ENCODE measurements at regions not wholly inside any gene's neighbourhood (a gene's known extent, or its start where the extent isn't known, plus 50 kb on each side); places are given as distances from the start of the nearest gene placed in this dataset.

DNA sequence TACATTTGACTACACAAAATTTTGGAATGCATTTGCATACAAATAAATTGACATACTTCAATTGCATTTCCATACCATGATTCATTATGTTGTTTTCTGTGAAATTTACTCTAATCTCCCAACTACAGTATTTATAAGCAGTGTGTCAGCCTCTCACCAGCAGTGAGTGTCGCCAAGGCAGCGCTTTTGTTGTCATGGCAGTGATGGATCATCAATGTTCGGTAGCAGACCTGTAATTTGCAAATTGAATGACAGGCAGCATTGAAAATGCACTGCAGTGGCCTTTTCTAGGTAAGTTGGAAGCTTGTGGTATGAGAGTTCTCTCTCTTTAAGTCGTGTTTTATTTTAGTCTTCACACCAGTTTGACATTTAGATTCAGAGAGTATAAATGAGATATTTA is 534.1 kb downstream of the PCDH17 start:
- no peaks in the 10 kb centered on the region for H3K27me3 ChIP-seq (ENCODE audit: insufficient read depth in 3 of 3, low read length in 2 of 3)
- H3K4me1 ChIP-seq, result no peaks in the 10 kb centered on the region
- no peaks in the 10 kb centered on the region for H3K9me3 ChIP-seq
- DNase-seq, result no peak
- no peak overlapping the region for H3K4me3 ChIP-seq
- WGBS, 3 donors, result 66 to 72% (median 70%) methylated on average over 4 of the region's 4 CpGs
- TF ChIP-seq, protein P1, sequence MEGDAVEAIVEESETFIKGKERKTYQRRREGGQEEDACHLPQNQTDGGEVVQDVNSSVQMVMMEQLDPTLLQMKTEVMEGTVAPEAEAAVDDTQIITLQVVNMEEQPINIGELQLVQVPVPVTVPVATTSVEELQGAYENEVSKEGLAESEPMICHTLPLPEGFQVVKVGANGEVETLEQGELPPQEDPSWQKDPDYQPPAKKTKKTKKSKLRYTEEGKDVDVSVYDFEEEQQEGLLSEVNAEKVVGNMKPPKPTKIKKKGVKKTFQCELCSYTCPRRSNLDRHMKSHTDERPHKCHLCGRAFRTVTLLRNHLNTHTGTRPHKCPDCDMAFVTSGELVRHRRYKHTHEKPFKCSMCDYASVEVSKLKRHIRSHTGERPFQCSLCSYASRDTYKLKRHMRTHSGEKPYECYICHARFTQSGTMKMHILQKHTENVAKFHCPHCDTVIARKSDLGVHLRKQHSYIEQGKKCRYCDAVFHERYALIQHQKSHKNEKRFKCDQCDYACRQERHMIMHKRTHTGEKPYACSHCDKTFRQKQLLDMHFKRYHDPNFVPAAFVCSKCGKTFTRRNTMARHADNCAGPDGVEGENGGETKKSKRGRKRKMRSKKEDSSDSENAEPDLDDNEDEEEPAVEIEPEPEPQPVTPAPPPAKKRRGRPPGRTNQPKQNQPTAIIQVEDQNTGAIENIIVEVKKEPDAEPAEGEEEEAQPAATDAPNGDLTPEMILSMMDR (IDR thresholded peaks at IDR 0.05), result no peak
- H3K27ac ChIP-seq, result no peak overlapping the region
- intact Hi-C loops (cut with DNase I), result no loop called here
- no peak for ATAC-seq
- H3K36me3 ChIP-seq (ENCODE audit: insufficient read depth in 1 of 2, low read depth in 1 of 2), result no peaks in the 10 kb centered on the region

DNA sequence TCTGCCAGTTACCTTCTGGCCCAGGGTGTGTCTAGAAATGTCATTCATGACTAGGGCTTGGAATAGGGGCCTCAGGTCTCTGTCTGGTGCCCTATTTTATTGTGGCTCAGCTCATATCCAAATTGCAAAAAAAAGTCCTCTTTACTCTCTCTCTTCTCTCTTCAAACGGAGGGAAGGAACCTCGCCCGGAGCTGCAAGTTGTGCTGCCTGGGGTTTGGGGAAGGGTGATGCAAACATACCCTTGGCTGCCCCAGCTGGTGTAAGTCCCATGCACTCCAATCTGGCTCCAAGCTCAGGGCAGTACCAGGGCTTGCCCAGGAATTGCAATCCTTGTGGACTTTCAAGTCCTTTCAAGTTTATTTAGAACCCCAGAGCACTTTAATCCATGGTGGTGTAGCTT is 549.6 kb downstream of the PCDH17 start:
- TF ChIP-seq, protein P1 (IDR thresholded peaks at IDR 0.05), result no peak
- no peak for ATAC-seq
- intact Hi-C loops (cut with DNase I), result no loop called here
- no peaks in the 10 kb centered on the region for H3K27me3 ChIP-seq (ENCODE audit: insufficient read depth in 3 of 3, low read length in 2 of 3)
- H3K9me3 ChIP-seq, result no peaks in the 10 kb centered on the region
- no peak for DNase-seq
- no peaks in the 10 kb centered on the region for H3K36me3 ChIP-seq (ENCODE audit: insufficient read depth in 1 of 2, low read depth in 1 of 2)
- 89 to 96% (median 95%) methylated on average over 3 of the region's 3 CpGs for WGBS, 3 donors
- no peaks in the 10 kb centered on the region for H3K4me1 ChIP-seq
- no peak overlapping the region for H3K4me3 ChIP-seq
- H3K27ac ChIP-seq, result no peak overlapping the region

DNA sequence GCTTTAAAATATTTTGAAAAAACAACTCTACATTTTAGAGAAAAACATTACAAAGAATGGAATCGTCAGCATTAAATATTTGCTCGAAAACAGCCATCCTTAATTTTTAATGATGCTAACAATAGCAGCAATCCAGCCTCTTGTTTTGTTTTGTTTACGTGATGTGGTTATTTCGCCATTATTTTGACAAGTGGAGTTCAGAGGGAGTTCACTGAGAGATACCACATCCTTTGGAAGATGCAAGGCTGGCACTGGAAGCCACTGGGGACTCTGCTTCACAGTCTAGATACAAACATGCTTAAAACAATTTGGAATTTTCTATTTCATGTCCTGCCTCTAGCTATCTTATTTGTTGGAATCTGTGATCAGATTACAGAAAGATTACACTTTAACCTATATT is 556.3 kb downstream of the PCDH17 start:
- Histone ChIP-seq H3K4me1 (no peaks in the 10 kb centered on the region), H3K27ac (no peak overlapping the region), H3K4me3 (no peak overlapping the region), H3K36me3 (ENCODE audit: insufficient read depth in 1 of 2, low read depth in 1 of 2) (no peaks in the 10 kb centered on the region), H3K9me3 (no peaks in the 10 kb centered on the region), H3K27me3 (ENCODE audit: insufficient read depth in 3 of 3, low read length in 2 of 3) (no peaks in the 10 kb centered on the region)
- ATAC-seq (no peak), DNase-seq (no peak)
- intact Hi-C loops (cut with DNase I), result no loop called here
- TF ChIP-seq, protein P1 (IDR thresholded peaks at IDR 0.05), result no peak
- 84 to 86% (median 85%) methylated on average over 4 of the region's 4 CpGs for WGBS, 3 donors

GRCh38 chr13:58190577-58190976 is 559.0 kb downstream of the PCDH17 start:
- TF ChIP-seq, protein P1 (IDR thresholded peaks at IDR 0.05), result no peak
- H3K9me3 ChIP-seq, result no peaks in the 10 kb centered on the region
- 20 to 31% (median 23%) methylated on average over 4 of the region's 4 CpGs for WGBS, 3 donors
- DNase-seq (no peak), ATAC-seq (no peak)
- no peaks in the 10 kb centered on the region for H3K27me3 ChIP-seq (ENCODE audit: insufficient read depth in 3 of 3, low read length in 2 of 3)
- no peak overlapping the region for H3K4me3 ChIP-seq
- H3K4me1 ChIP-seq, result no peaks in the 10 kb centered on the region
- H3K36me3 ChIP-seq (ENCODE audit: insufficient read depth in 1 of 2, low read depth in 1 of 2), result no peaks in the 10 kb centered on the region
- intact Hi-C loops (cut with DNase I), result no loop called here
- no peak overlapping the region for H3K27ac ChIP-seq

- no peak for DNase-seq
- no peak overlapping the region for H3K4me3 ChIP-seq
- no peaks in the 10 kb centered on the region for H3K9me3 ChIP-seq
- no peaks in the 10 kb centered on the region for H3K4me1 ChIP-seq
- intact Hi-C loops (cut with DNase I), result no loop called here
- H3K27me3 ChIP-seq (ENCODE audit: insufficient read depth in 3 of 3, low read length in 2 of 3), result no peaks in the 10 kb centered on the region
- WGBS, 3 donors, result 91 to 96% (median 91%) methylated on average over 1 of the region's 1 CpG
- H3K36me3 ChIP-seq (ENCODE audit: insufficient read depth in 1 of 2, low read depth in 1 of 2), result no peaks in the 10 kb centered on the region
- no peak for ATAC-seq
- TF ChIP-seq, protein P1 (IDR thresholded peaks at IDR 0.05), result no peak
- no peak overlapping the region for H3K27ac ChIP-seq
Measured at GRCh38 chr13:58191754-58192153, 560.2 kb downstream of the PCDH17 start.

Measured in psoas muscle (tissue), 7 donors.